HCT116 (cell line): ENCODE measurements at regions not wholly inside any gene's neighbourhood (a gene's known extent, or its start where the extent isn't known, plus 50 kb on each side); places are given as distances from the start of the nearest gene placed in this dataset.
"Not testable (repeated sequence)": the region's sequence is repeated elsewhere in the genome, so short reads cannot be mapped to it uniquely, and the experiment has no call there.

Experiments
- ATAC-seq: fragments of 200-7000 bp; cut with Tn5 transposase; 2 replicates; pipeline ENCODE4 v1.9.1; 2020; ENCODE audit warnings: mild to moderate bottlenecking, moderate library complexity
- BruUV-seq: library from RNA; stranded (reverse); fragments of 400-500 nt; replicated peaks from 2 replicates; lab custom pipeline; 2021; lab: Mats Ljungman, UMichigan
- CTCF ChIA-PET: fragments of 300-600 bp; sonication (Branson Sonifier 250); formaldehyde crosslinking; loops from one replicate; lab custom pipeline; 2021; ENCODE audit warnings: antibody characterized with exemption; lab: Charles Lee
- POLR2A ChIA-PET: fragments of 300-600, 350-600 bp; sonication (Branson Sonifier 250); formaldehyde crosslinking; loops from one replicate; lab custom pipeline; 2021; ENCODE audit warnings: antibody characterized with exemption; lab: Charles Lee
- RAD21 ChIA-PET, 2 experiments: fragments of 300-600 bp; sonication (Branson Sonifier 250); formaldehyde crosslinking; loops; one replicate each; lab custom pipeline; 2023; ENCODE audit warnings: low total read pairs in 2 of 2; ENCODE audit not compliant: uncharacterized antibody in 2 of 2, unreplicated experiment in 2 of 2, low non-redundant PET in 1 of 2; lab: Charles Lee
- DNase-seq: peaks from one replicate; pipeline ENCODE4 v3.0.0-alpha.2; 2010; ENCODE audit warnings: low read depth, low spot score
- H2AFZ ChIP-seq: fragments of 200-600 bp; shearing (Covaris generic), sonication (generic); 2 replicates; pipeline ENCODE4 v1.6.1; 2017; ENCODE audit warnings: low read depth, mixed run types, mixed read lengths, antibody characterized with exemption, low read length; ENCODE audit not compliant: poor library complexity, severe bottlenecking
- H3K27ac ChIP-seq: 2 replicates; pipeline ENCODE4 v1.5.1; 2012; ENCODE audit warnings: low read depth, low read length
- H3K27me3 ChIP-seq: fragments of 200-600 bp; sonication (generic); 2 replicates; pipeline ENCODE4 v1.6.1; 2016; ENCODE audit warnings: mixed run types, low read length, mixed read lengths; ENCODE audit not compliant: insufficient read depth
- H3K36me3 ChIP-seq, 2 experiments: fragments of 200-500 bp in 1 of 2; fragments of 200-600 bp in 1 of 2; sonication (Bioruptor generic) in 1 of 2; sonication (generic) in 1 of 2; 2 replicates each; pipeline versions ENCODE4 v1.5.1 to v1.6.1; 2014 to 2016; ENCODE audit warnings: low read length in 2 of 2, inconsistent platforms in 1 of 2, mixed read lengths in 1 of 2, mixed run types in 1 of 2; ENCODE audit not compliant: insufficient read depth in 2 of 2, control insufficient read depth in 1 of 2
- H3K4me1 ChIP-seq, 2 experiments: fragments of 200-600 bp in 1 of 2; sonication (generic) in 1 of 2; 2 replicates each; pipeline versions ENCODE4 v1.5.1 to v1.6.1; 2012 to 2017; ENCODE audit warnings: low read length in 2 of 2, inconsistent platforms in 1 of 2, mild to moderate bottlenecking in 1 of 2, mixed read lengths in 1 of 2, mixed run types in 1 of 2, moderate library complexity in 1 of 2; ENCODE audit not compliant: insufficient read depth in 2 of 2, control insufficient read depth in 1 of 2
- H3K4me2 ChIP-seq: fragments of 200-600 bp; sonication (generic); 2 replicates; pipeline ENCODE4 v1.6.1; 2017; ENCODE audit warnings: mixed run types, low read length, mixed read lengths
- H3K4me3 ChIP-seq, 2 experiments: fragments of 200-600 bp in 1 of 2; sonication (generic) in 1 of 2; replicated peaks in 1 of 2; 2 replicates each; pipeline ENCODE4 v1.5.1; 2011 to 2016; ENCODE audit warnings: low read length in 2 of 2, control low read depth in 1 of 2, low read depth in 1 of 2, mild to moderate bottlenecking in 1 of 2, mixed read lengths in 1 of 2, mixed run types in 1 of 2
- H3K79me2 ChIP-seq: fragments of 200-600 bp; sonication (generic); 2 replicates; pipeline ENCODE4 v1.6.1; 2017; ENCODE audit warnings: mild to moderate bottlenecking, mixed run types, low read length, moderate library complexity, mixed read lengths; ENCODE audit not compliant: insufficient read depth
- H3K9ac ChIP-seq: fragments of 200-600 bp; sonication (generic); 2 replicates; pipeline ENCODE4 v1.6.1; 2016; ENCODE audit warnings: low read length, mixed read lengths
- H3K9me2 ChIP-seq: fragments of 200-600 bp; sonication (generic), shearing (Covaris generic); 2 replicates; pipeline ENCODE4 v1.6.1; 2017; ENCODE audit warnings: mixed run types, mild to moderate bottlenecking, moderate library complexity; ENCODE audit not compliant: insufficient read depth
- H3K9me3 ChIP-seq, 2 experiments: fragments of 200-500 bp in 1 of 2; fragments of 200-600 bp in 1 of 2; sonication (Bioruptor generic) in 1 of 2; sonication (generic) in 1 of 2; 2 replicates each; pipeline ENCODE4 v1.6.1; 2014 to 2017; ENCODE audit warnings: low read length in 2 of 2, mixed read lengths in 2 of 2, inconsistent platforms in 1 of 2, low read depth in 1 of 2, mild to moderate bottlenecking in 1 of 2, mixed run types in 1 of 2, moderate library complexity in 1 of 2; ENCODE audit not compliant: control insufficient read depth in 1 of 2, insufficient read depth in 1 of 2
- H4K20me1 ChIP-seq: fragments of 200-600 bp; sonication (generic), shearing (Covaris generic); 2 replicates; pipeline ENCODE4 v1.6.1; 2017; ENCODE audit warnings: mixed run types, mild to moderate bottlenecking, moderate library complexity; ENCODE audit not compliant: insufficient read depth
- intact Hi-C: fragments of 100-400 bp; cut with micrococcal nuclease; formaldehyde crosslinking; loops from 2 replicates; pipeline ENCODE4 v1.10.0; 2022
- TF ChIP-seq, protein P1 (sequence below), 3 experiments: fragments of 200-600 bp in 1 of 3; sonication (generic) in 1 of 3; IDR thresholded peaks in 2 of 3; conservative IDR thresholded peaks in 1 of 3; 2 replicates each; pipeline ENCODE4 v1.5.1; 2012 to 2017; ENCODE audit warnings: low read depth in 2 of 3, low read length in 2 of 3, antibody characterized with exemption in 1 of 3, borderline replicate concordance in 1 of 3, control low read depth in 1 of 3, mild to moderate bottlenecking in 1 of 3, mixed read lengths in 1 of 3, mixed run types in 1 of 3, moderate library complexity in 1 of 3; ENCODE audit not compliant: insufficient read depth in 1 of 3

DNA sequence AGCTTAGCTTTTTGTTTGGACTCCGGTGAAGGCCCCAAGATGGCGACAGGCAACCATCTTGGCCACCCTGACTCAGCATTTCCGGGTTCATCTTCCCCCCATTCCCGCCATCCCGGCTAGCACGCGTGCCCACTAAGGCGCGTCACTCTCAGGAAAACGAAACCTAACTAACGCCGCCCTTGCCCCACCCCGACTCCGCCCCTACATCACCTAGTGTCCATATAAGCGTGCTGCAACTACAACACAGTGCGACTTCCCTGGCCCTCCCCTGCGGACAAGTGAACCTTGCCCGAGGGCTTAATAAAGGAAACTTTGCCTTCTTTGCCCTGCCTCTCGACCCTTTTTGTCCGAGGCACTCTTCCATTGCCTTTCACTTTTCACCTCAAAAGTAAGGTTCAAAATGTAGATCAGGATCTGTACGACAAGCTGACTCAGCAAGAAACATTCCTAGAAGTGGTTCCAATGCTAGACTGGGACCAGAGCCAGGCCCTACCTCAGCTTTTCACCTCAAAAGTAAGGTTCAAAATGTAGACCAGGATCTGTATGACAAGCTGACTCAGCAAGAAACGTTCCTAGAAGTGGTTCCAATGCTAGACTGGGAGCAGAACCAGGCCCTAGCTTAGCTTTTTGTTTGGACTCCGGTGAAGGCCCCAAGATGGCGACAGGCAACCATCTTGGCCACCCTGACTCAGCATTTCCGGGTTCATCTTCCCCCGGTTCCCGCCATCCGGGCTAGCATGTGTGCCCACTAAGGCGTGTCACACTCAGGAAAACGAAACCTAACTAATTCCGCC is 51.9 kb upstream of the TMEM97 start:
- CTCF ChIA-PET, result interaction anchor here (1.2 to 1.5 kb wide), 2 partner anchors 15 to 16 kb away, joined by 3 to 4 read pairs; no protein-coding TSS in a partner anchor
- not testable (repeated sequence) for BruUV-seq, ATAC-seq

More for the DNA sequence above, 51.9 kb upstream of the TMEM97 start:
- DNase-seq, POLR2A ChIA-PET, H3K4me1 ChIP-seq, H3K4me3 ChIP-seq, H4K20me1 ChIP-seq, intact Hi-C loops, H3K4me2 ChIP-seq, RAD21 ChIA-PET, H3K9ac ChIP-seq, H3K27ac ChIP-seq, H3K9me3 ChIP-seq, H3K36me3 ChIP-seq, H3K79me2 ChIP-seq, H3K9me2 ChIP-seq, H3K27me3 ChIP-seq: not testable (repeated sequence)
- H2AFZ ChIP-seq, result peak overlapping the region; percentile 7
- TF ChIP-seq, protein P1, sequence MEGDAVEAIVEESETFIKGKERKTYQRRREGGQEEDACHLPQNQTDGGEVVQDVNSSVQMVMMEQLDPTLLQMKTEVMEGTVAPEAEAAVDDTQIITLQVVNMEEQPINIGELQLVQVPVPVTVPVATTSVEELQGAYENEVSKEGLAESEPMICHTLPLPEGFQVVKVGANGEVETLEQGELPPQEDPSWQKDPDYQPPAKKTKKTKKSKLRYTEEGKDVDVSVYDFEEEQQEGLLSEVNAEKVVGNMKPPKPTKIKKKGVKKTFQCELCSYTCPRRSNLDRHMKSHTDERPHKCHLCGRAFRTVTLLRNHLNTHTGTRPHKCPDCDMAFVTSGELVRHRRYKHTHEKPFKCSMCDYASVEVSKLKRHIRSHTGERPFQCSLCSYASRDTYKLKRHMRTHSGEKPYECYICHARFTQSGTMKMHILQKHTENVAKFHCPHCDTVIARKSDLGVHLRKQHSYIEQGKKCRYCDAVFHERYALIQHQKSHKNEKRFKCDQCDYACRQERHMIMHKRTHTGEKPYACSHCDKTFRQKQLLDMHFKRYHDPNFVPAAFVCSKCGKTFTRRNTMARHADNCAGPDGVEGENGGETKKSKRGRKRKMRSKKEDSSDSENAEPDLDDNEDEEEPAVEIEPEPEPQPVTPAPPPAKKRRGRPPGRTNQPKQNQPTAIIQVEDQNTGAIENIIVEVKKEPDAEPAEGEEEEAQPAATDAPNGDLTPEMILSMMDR (IDR thresholded peaks at IDR 0.05 in 2 of 3, conservative IDR thresholded peaks at IDR 0.05 in 1 of 3; ENCODE audit: borderline replicate concordance in 1 of 3, insufficient read depth in 1 of 3, low read depth in 2 of 3, low read length in 2 of 3), result peak in 1 of 3 experiments; percentile 17; a peak in 1 of 6 replicates
- TF ChIP-seq, all 23 proteins: peak for 1; not testable (repeated sequence) for 22
